ENCODE measurements at regions not wholly inside any gene's neighbourhood (a gene's known extent, or its start where the extent isn't known, plus 50 kb on each side); places are given as distances from the start of the nearest gene placed in this dataset.

DNA sequence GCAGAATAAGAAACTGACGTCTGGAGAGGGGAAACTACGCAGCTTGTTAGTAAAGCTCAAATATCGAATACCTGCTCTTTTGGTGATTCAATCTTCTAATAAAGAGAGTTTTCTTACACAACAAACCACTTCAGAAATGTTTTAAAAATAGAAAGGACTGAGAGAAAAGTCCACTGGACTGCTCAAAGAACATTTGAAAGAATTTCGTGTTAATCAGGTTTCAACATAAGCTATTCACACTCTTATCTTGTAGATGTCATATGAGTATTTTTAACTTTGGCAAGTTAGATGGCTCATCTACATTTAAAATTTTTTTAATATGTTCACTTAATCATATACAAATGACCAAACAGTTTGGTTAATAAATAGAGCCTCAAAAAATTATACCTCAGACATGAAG is 95.6 kb upstream of the FAM216B start:
- intact Hi-C loops (cut with DNase I), result no loop called here
- H3K36me3 ChIP-seq (replicated peaks in 1 of 2), result no peaks in the 10 kb centered on the region
- H3K4me1 ChIP-seq (replicated peaks in 1 of 2), result no peaks in the 10 kb centered on the region
- H3K27me3 ChIP-seq, result no peaks in the 10 kb centered on the region
- H3K27ac ChIP-seq, result no peak overlapping the region
- no peaks in the 10 kb centered on the region for H3K9me3 ChIP-seq (replicated peaks in 1 of 3)
- no peak for DNase-seq
- 79 to 85% (median 83%) methylated on average over 4 of the region's 4 CpGs for WGBS, 4 donors
- TF ChIP-seq, protein P1, sequence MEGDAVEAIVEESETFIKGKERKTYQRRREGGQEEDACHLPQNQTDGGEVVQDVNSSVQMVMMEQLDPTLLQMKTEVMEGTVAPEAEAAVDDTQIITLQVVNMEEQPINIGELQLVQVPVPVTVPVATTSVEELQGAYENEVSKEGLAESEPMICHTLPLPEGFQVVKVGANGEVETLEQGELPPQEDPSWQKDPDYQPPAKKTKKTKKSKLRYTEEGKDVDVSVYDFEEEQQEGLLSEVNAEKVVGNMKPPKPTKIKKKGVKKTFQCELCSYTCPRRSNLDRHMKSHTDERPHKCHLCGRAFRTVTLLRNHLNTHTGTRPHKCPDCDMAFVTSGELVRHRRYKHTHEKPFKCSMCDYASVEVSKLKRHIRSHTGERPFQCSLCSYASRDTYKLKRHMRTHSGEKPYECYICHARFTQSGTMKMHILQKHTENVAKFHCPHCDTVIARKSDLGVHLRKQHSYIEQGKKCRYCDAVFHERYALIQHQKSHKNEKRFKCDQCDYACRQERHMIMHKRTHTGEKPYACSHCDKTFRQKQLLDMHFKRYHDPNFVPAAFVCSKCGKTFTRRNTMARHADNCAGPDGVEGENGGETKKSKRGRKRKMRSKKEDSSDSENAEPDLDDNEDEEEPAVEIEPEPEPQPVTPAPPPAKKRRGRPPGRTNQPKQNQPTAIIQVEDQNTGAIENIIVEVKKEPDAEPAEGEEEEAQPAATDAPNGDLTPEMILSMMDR (IDR thresholded peaks at IDR 0.05), result no peak
- no peak for TF ChIP-seq POLR2A (IDR thresholded peaks at IDR 0.05)
- no peak overlapping the region for H3K4me3 ChIP-seq

DNA sequence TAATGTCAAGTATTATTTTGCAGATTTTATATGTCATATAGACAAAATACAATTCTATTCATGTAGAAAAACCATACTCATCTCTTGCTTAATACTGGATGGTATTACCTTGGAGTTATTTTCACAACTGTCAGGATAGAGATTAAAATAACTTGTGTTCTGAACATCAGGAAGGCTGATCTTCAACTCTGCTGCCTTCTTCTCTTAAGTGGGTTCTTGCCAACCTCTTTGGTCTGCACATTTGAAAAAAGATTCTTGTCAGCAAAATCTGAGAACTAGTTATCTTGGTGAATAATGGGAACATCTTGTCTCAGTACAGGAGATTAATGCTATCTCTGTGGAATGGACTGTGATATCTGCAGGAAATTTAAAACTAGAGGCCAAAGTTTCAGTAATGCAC is 95.2 kb upstream of the FAM216B start:
- Histone ChIP-seq H3K4me3 (no peak overlapping the region), H3K4me1 (replicated peaks in 1 of 2) (no peaks in the 10 kb centered on the region), H3K36me3 (replicated peaks in 1 of 2) (no peaks in the 10 kb centered on the region), H3K27me3 (no peaks in the 10 kb centered on the region), H3K27ac (no peak overlapping the region), H3K9me3 (replicated peaks in 1 of 3) (no peaks in the 10 kb centered on the region)
- intact Hi-C loops (cut with DNase I), result no loop called here
- TF ChIP-seq, protein P1 (IDR thresholded peaks at IDR 0.05), result no peak
- TF ChIP-seq POLR2A (IDR thresholded peaks at IDR 0.05), result no peak
- no peak for DNase-seq

- Histone ChIP-seq H3K4me1 (replicated peaks in 1 of 2) (no peaks in the 10 kb centered on the region), H3K27me3 (no peaks in the 10 kb centered on the region), H3K4me3 (no peak overlapping the region), H3K27ac (no peak overlapping the region), H3K9me3 (replicated peaks in 1 of 3) (no peaks in the 10 kb centered on the region), H3K36me3 (replicated peaks in 1 of 2) (no peaks in the 10 kb centered on the region)
- DNase-seq, result no peak
- WGBS, 4 donors, result 63 to 67% (median 66%) methylated on average over 4 of the region's 4 CpGs
- intact Hi-C loops (cut with DNase I), result no loop called here
- TF ChIP-seq POLR2A (IDR thresholded peaks at IDR 0.05), result no peak
- TF ChIP-seq, protein P1 (IDR thresholded peaks at IDR 0.05), result no peak
Observed at GRCh38 chr13:42688821-42689220, 92.6 kb upstream of the FAM216B start.

GRCh38 chr13:42696191-42696590 is 85.2 kb upstream of the FAM216B start:
- Histone ChIP-seq H3K27me3 (no peaks in the 10 kb centered on the region), H3K9me3 (replicated peaks in 1 of 3) (no peaks in the 10 kb centered on the region), H3K36me3 (replicated peaks in 1 of 2) (no peaks in the 10 kb centered on the region), H3K4me3 (no peak overlapping the region), H3K4me1 (replicated peaks in 1 of 2) (no peaks in the 10 kb centered on the region), H3K27ac (no peak overlapping the region)
- TF ChIP-seq, protein P1 (IDR thresholded peaks at IDR 0.05), result no peak
- intact Hi-C loops (cut with DNase I), result no loop called here
- WGBS, 4 donors, result 55 to 78% (median 60%) methylated on average over 3 to 4 of the region's 4 CpGs
- no peak for DNase-seq

Data from adrenal gland (tissue), 9 donors.